HL-60 (cell line): ENCODE measurements at regions not wholly inside any gene's neighbourhood (a gene's known extent, or its start where the extent isn't known, plus 50 kb on each side); places are given as distances from the start of the nearest gene placed in this dataset.

Experiments used
- DNase-seq, 2 experiments: peaks; one replicate each; pipeline ENCODE4 v3.0.0-alpha.2; 2010 to 2020; ENCODE audit warnings: low read depth in 1 of 2, low spot score in 1 of 2
- H3K27ac ChIP-seq: fragments of 250-450 bp; sonication (Bioruptor Pico); replicated peaks from 2 replicates; pipeline ENCODE4 v1.5.1; 2020; ENCODE audit warnings: mild to moderate bottlenecking, moderate library complexity
- H3K27me3 ChIP-seq: fragments of 250-450 bp; sonication (Bioruptor Pico); 2 replicates; pipeline ENCODE4 v1.5.1; 2021; ENCODE audit warnings: mild to moderate bottlenecking, moderate library complexity; ENCODE audit not compliant: insufficient read depth, poor library complexity, severe bottlenecking
- H3K4me3 ChIP-seq: replicated peaks from 2 replicates; pipeline ENCODE4 v1.5.1; 2011; ENCODE audit warnings: mild to moderate bottlenecking, control low read depth, low read length; ENCODE audit not compliant: insufficient read depth
- CTCF ChIP-seq: IDR thresholded peaks from one replicate; pipeline ENCODE4 v1.5.1; 2011; ENCODE audit warnings: low read length, control low read depth, inconsistent platforms; ENCODE audit not compliant: insufficient read depth
- GABPA ChIP-seq: IDR thresholded peaks from 2 replicates; pipeline ENCODE4 v1.6.1; 2012; ENCODE audit warnings: low read depth
- POLR2AphosphoS5 ChIP-seq: IDR thresholded peaks from 2 replicates; pipeline ENCODE4 v1.6.1; 2012; ENCODE audit warnings: low read depth
- REST ChIP-seq: IDR thresholded peaks from 2 replicates; pipeline ENCODE4 v1.6.1; 2012; ENCODE audit warnings: low read depth; ENCODE audit not compliant: insufficient replicate concordance
- SPI1 ChIP-seq: IDR thresholded peaks from 2 replicates; pipeline ENCODE4 v1.6.1; 2012; ENCODE audit warnings: low read depth, mild to moderate bottlenecking, borderline replicate concordance

GRCh38 chr13:109389892-109390345, 396.5 kb downstream of the IRS2 start:
- no peaks in the 10 kb centered on the region for H3K27me3 ChIP-seq
- H3K4me3 ChIP-seq = no peak overlapping the region
- DNase-seq = peak; percentile 89 to 92
- TF ChIP-seq GABPA (peak; percentile 49; the same call in 1 of the 2 replicates), POLR2AphosphoS5 (peak; percentile 81; the same call in 1 of the 2 replicates), SPI1 (peak; percentile 33; the same call in 1 of the 2 replicates), CTCF (no peak), REST (peak; percentile 57)
- H3K27ac ChIP-seq = peak overlapping the region; percentile 92

- no peak for TF ChIP-seq GABPA
- no peak for TF ChIP-seq POLR2AphosphoS5
- TF ChIP-seq REST = no peak
- no peak for TF ChIP-seq CTCF
- no peak for TF ChIP-seq SPI1
Measured at GRCh38 chr13:109389456-109389855, 396.9 kb downstream of the IRS2 start.

GRCh38 chr13:109387471-109387870, 398.9 kb downstream of the IRS2 start:
- no peaks in the 10 kb centered on the region for H3K27me3 ChIP-seq
- peak; percentile 22 to 83 for DNase-seq
- H3K4me3 ChIP-seq = no peak overlapping the region
- no peak for TF ChIP-seq CTCF
- TF ChIP-seq POLR2AphosphoS5 = no peak
- no peak for TF ChIP-seq GABPA
- peak; percentile 62; the same call in 1 of the 2 replicates for TF ChIP-seq SPI1
- no peak for TF ChIP-seq REST
- H3K27ac ChIP-seq = peak overlapping the region; percentile 92

More at GRCh38 chr13:109389456-109389855, 396.9 kb downstream of the IRS2 start:
- peak overlapping the region; percentile 92 for H3K27ac ChIP-seq
- H3K4me3 ChIP-seq = no peak overlapping the region
- H3K27me3 ChIP-seq = no peaks in the 10 kb centered on the region
- peak in 1 of 2 experiments; percentile 50 for DNase-seq
